Stimulated activated CD8-positive, alpha-beta memory T cell treated with anti-CD3 and anti-CD28 coated beads, Interleukin-7, amount 100 ng/mL, for 4 hours (primary cell): ENCODE measurements at regions not wholly inside any gene's neighbourhood (a gene's known extent, or its start where the extent isn't known, plus 50 kb on each side); places are given as distances from the start of the nearest gene placed in this dataset.

ENCODE experiments used
- DNase-seq, 2 donors: peaks; one replicate each; pipeline ENCODE4 v3.0.0-alpha.2; 2020; ENCODE audit warnings: low read depth in 2 of 2

GRCh38 chr9:74443036-74443750, 53.9 kb upstream of the RORB start:
- no peak for DNase-seq

- no peak for DNase-seq
Observed at GRCh38 chr9:74444369-74444768, 52.8 kb upstream of the RORB start.
